HG03439 (cell line): ENCODE measurements at regions not wholly inside any gene's neighbourhood (a gene's known extent, or its start where the extent isn't known, plus 50 kb on each side); places are given as distances from the start of the nearest gene placed in this dataset.

ENCODE experiments used
- ATAC-seq: cut with Tn5 transposase; IDR thresholded peaks from one replicate; pipeline ENCODE4 v1.9.1; 2021; ENCODE audit warnings: mild to moderate bottlenecking, moderate library complexity; ENCODE audit not compliant: unreplicated experiment

GRCh38 chr15:60057554-60057953 is 53.4 kb downstream of the FOXB1 start:
- ATAC-seq, result no peak

- no peak for ATAC-seq
Measured at GRCh38 chr15:60059186-60059585, 55.1 kb downstream of the FOXB1 start.

- no peak for ATAC-seq
Measured at GRCh38 chr15:60061758-60062157, 57.6 kb downstream of the FOXB1 start.

DNA sequence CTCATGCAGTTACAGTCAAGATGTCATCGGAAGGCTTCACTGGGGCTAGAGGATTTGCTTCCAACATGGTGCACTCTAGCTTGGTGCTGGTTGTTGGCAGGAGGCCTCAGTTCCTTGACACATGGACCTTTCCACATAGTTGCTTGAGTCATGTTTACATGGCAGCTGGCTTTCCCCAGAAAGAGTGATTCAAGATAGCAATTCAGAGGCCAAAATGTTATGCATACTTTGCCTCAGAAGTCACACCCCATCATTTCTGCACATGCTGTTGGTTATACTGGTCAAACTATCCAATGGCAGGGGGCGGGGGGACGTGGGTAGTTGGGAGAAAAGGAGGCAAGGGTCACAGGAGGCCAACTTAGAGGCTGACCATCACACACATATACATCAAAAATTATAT is 58.7 kb downstream of the FOXB1 start:
- no peak for ATAC-seq

DNA sequence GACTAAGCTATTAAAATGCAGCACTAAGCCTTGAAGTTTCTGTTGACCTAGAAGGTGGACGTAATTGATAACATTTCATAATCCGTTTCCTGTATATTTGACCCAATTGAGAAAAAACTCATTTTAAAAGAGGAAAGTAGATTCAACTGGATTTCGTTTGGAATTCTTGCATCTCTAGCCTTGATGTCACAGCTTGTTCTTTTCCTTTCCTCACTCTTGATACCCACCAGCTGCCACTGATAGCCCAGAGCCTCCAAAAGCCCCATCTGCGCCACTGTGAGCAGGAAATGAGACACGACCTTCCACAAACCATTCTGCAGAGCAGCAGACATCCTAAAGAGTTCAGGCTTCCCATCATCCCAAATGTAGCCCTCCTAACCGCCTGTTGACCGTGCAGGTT is 61.8 kb downstream of the FOXB1 start:
- no peak for ATAC-seq

DNA sequence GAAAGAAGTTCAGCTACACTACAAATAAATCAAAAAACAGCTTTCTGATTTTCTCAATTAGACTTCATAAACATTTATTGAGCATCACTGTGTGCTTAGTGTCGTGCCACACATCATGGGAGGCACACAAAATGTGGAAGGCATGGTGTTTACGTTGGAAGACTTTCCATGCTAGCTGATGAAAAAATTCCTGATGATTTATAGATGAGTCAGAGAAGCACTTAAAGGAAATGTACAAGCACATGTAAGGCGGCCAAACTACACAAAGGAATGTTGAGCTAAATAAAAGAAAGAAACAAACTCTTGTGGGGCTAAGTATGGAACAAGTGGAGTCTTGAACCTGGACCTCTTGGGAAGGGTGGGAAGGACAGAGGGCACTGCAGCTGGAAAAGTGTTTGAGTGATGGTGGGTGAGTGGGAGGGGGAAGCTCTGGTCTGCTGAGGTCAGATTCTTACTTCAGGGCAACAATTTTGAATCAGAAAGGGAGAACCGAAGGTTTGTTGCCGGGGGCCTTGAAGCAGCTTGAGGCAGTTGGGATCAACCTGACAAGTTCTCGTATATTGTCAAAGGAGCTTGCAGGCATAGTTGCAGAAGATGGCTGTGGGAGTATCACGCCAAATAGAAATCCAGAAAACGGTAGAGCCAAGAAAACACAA is 66.9 kb downstream of the FOXB1 start:
- no peak for ATAC-seq

DNA sequence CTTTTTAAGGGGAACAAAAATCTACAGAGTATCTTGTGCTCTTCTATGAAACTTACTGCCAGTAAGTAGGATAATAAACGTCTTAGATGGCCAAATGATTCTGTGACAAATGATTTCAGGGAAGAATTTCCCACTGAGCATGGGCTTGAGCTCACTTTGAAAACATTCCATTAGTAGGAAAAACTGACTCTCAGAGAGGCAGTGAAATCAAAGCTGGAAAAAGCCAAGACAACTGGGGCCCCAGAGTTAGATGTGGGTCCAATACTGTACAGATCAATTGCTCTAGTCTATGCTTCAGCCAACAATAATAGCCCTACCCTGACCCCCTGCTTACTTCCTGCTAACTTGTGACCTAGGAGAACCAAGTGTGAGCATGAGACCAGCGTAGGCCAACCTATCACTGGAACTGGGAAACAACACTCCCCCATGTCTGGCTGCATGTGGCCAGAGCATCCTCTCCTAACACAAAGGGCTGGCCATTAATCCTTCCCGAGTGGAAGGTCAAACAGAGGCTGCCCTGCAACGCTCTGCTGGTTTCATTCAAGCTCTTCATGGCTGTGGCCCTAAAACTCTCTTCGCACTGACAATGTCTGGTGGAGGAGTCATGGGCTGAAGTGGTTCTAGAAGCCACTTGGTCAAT is 68.8 kb downstream of the FOXB1 start:
- no peak for ATAC-seq

GRCh38 chr15:60073466-60073840 is 69.3 kb downstream of the FOXB1 start:
- no peak for ATAC-seq

DNA sequence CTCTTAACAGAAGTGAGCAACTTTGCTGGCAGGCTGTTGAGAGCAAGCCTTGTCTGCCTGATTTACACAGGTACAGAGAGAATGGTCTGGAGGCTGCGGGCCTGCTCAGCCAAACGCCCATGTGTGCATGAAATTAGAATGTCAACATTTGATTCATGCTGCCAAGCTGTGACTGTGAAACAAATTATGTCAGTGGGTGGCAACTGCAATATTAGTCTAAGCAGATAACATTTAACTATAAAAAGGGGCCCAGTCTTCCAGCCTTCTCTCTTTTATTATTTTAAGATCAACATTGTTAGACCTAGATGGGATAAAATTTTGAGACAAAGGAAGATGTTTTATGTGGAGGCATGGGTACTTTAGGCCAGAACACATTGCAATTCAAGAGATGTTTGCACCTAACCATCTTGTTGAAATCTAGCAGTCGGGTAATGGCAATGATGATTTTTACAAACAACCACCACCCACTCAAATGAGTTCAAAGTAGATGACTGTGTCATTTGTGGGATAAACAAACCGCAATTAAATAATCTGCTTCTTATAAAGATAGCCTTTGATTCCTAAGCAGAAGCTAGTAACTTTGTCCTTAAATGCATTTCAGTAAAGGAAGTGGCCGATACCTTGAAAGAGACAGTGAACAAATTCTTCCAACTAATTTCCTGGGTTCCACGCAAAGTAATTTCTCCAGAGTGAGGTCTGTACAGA is 70.2 kb downstream of the FOXB1 start:
- ATAC-seq, result no peak

GRCh38 chr15:60076045-60076444 is 71.9 kb downstream of the FOXB1 start:
- ATAC-seq, result no peak

- ATAC-seq, result no peak
Measured at GRCh38 chr15:60076582-60077276, 72.6 kb downstream of the FOXB1 start.

GRCh38 chr15:60077581-60078359 is 73.7 kb downstream of the FOXB1 start:
- no peak for ATAC-seq

- no peak for ATAC-seq
Measured at GRCh38 chr15:60079210-60079609, 75.1 kb downstream of the FOXB1 start.

DNA sequence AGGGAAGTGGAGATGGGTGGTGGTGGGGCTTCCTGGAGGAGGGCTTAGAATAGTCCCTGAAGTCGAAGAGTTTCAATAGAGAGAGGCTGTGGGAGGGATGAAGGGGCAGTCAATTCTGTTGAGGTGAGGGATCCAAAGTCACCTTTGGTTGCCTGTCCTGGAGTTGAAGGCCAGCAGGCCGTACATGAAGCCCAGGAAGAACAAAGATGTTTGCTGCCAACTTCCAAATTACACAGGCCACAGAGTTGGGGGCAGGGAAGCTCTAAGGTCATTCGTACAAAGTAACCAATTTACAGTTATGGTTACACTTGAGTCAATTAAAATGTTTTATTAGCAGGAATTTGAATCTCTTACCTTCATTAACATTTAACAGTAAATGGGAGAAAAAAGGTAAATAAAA is 77.9 kb downstream of the FOXB1 start:
- ATAC-seq, result no peak

- ATAC-seq, result no peak
Measured at GRCh38 chr15:60083318-60083717, 79.2 kb downstream of the FOXB1 start.

DNA sequence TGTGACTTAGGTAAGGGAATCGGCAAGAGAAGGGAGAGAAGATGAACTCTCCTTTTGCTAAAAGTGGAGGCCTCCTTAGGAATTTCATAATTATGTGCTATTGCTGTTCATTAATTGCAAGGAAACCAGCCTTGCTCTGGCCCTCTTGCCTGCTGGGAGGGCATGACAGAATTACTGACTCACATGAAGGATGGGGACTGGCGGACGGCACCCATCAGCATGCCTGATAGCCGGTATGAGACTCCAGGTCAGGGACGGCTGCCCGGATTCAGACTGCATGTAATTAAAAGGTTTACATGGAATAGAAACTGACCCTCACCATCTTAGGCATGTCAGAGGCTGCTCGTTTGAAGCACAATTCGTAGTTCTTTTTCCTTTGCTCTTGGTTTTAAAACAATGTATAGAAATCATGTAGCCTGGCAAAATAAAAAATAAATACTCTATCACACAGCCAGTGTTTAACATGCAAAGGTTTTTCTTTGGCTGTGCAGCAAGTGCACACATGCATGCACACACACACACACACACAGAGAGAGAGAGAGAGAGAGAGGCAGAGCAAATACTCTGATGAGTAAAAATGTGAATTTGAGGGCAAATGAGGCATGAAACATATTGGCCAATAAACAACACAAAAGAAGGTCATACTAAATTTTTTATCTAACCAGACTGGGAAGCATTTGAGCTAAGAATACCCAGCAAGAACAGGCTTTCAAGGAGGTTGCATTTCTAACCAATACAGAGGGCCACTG is 82.7 kb downstream of the FOXB1 start:
- ATAC-seq, result no peak

DNA sequence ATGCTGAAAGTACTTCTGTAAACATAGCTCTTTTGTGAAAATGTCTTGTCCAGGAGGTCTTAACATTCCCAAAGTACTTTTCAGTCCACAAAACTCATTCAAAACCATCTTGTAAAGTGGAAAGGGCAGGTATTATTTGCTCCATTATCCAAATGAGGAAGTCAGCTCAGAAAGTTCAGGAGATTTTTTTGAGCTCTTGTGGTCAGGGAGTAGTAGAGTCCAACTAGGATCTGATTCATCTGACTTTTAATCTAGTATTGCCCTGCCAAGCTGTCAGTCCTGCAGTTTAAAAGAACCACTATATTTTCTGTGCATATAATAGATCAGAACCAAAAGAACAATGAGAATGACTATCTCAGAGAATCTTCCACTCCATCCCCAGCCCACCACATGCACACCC is 83.5 kb downstream of the FOXB1 start:
- no peak for ATAC-seq

GRCh38 chr15:60090747-60091146 is 86.6 kb downstream of the FOXB1 start:
- no peak for ATAC-seq

DNA sequence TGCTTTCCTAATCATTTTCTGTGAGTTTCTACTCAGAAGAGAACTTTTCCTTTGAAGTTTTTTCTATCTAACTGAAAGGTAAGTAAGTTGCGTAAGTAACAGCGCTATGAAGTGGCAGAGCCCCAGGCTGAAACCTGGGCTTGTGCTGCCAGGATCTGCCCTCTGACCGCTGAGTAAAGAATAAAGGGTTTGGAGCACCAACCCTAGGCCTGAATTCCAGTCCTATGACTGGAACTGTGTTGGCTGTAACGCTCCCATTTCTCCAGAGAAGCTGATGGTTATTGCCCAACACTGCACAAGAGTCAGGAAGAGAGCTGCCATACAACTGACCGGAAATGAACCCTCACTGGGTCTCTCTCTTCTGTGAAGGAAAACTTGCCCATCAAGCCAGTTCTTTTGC is 87.0 kb downstream of the FOXB1 start:
- no peak for ATAC-seq

DNA sequence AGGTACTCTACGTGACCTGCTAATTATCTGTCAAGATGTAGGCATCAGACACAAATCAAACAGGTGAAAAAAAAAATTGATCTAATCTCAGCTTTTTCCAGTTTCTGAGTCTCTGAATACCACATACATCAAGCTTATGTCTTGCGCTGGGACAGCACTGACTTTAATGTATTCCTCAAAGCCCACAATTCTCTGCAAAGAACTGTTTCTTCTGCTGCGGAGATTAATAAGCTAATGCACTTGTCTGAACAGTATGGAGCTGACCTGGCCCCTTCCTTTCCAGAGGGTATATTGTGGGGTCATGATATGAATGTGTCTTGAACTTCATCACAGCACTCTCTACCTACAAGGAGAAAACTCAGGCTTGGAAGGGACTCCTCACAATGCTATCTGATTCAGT is 87.8 kb downstream of the FOXB1 start:
- ATAC-seq, result no peak
